Astrocyte of the cerebellum (primary cell): ENCODE measurements at regions not wholly inside any gene's neighbourhood (a gene's known extent, or its start where the extent isn't known, plus 50 kb on each side); places are given as distances from the start of the nearest gene placed in this dataset.

Source experiments
- DNase-seq: peaks from one replicate; pipeline ENCODE4 v3.0.0-alpha.2; 2011; ENCODE audit warnings: low read depth
- H3K4me3 ChIP-seq: 2 replicates; pipeline ENCODE4 v1.5.1; 2011; ENCODE audit warnings: mild to moderate bottlenecking, low read depth, low read length, moderate library complexity
- in situ Hi-C: cut with HindIII; loops from 2 replicates; pipeline ENCODE4 v1.10.0; 2017; ENCODE audit warnings: low sequenced_read_pairs
- TF ChIP-seq, protein P1 (sequence below): IDR thresholded peaks from 2 replicates; pipeline ENCODE4 v1.5.1; 2012; ENCODE audit warnings: low read length, low read depth, moderate library complexity, mild to moderate bottlenecking; ENCODE audit errors: missing control alignments

DNA sequence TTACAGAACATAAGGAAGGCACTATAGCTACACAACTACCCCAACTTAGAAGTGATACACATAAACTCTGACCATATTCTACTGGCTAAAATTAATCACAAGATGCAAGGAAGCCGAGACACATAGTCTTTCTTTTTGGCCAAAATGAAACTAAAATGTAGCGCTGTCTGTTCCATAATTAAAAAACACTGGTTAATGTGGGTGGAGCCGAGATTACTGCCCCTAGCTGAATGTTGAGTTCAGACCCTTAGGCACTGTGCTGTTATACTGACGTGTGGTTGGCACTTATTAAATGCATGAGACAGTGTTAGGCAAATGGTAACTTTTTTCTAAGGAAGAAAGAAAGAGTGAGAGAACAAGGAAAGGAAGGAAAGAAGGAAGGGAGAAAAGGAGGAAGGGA lies 254.6 kb upstream of the RND3 start:
- H3K4me3 ChIP-seq, result no peak overlapping the region
- in situ Hi-C loops, result no loop called here

DNA sequence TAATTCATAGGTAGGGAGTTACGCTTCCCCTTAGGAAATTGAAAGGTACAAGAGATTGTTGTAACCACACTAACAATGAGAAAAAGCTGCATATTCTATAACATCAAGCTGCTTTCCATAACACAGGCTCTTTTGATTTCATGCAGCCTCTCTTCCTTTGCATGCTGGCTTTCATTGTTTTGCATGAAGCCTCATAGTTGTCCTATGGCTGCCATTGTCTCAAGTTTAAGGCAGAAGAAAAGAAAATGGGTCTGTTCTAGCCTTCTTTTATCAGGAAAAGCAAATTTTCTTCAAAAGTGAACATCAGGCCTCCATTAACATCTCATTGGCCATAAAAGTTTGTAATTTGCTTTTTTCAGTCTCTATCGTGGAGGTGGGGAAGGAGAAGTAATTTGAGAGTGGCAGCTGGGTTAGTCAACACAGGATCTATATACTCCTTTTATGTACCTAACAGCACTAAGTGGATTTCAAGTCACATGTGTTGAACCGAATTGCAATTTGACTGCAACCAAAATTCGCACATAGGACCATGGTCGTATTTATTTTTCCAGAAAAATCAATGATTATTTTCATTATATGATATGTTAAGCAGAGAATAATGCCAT lies 248.5 kb upstream of the RND3 start:
- no peak overlapping the region for H3K4me3 ChIP-seq
- TF ChIP-seq, protein P1, sequence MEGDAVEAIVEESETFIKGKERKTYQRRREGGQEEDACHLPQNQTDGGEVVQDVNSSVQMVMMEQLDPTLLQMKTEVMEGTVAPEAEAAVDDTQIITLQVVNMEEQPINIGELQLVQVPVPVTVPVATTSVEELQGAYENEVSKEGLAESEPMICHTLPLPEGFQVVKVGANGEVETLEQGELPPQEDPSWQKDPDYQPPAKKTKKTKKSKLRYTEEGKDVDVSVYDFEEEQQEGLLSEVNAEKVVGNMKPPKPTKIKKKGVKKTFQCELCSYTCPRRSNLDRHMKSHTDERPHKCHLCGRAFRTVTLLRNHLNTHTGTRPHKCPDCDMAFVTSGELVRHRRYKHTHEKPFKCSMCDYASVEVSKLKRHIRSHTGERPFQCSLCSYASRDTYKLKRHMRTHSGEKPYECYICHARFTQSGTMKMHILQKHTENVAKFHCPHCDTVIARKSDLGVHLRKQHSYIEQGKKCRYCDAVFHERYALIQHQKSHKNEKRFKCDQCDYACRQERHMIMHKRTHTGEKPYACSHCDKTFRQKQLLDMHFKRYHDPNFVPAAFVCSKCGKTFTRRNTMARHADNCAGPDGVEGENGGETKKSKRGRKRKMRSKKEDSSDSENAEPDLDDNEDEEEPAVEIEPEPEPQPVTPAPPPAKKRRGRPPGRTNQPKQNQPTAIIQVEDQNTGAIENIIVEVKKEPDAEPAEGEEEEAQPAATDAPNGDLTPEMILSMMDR, result no peak
- DNase-seq, result no peak
- in situ Hi-C loops, result no loop called here

More for the DNA sequence above, 254.6 kb upstream of the RND3 start:
- DNase-seq, result no peak
- TF ChIP-seq, protein P1, result no peak

DNA sequence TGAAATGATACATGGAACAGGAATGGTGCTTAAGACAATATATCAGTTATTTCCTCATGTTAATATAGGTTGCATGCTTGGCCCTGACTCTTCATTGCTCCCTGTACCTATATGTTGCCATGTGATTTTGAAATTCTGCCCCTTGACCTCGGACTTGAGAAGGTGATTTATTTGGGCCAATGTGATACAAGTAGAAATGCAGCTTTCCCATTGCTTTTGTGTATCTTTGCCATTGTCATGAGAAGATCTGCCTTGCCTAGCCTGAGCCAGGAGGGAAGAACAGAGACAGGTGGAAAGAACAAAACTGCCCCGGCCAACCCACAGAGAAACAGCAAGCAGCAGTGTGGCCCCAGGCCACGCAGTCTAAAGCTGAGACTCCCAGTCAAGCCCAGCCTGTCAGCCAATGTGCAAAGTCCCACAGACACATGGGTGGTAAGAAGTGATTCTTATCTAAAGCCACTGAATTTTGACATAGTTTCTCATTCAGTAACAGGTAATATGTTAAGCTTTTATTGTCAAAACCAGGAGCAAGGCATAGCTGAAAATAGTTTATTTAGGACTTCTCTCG lies 245.7 kb upstream of the RND3 start:
- no peak for DNase-seq
- H3K4me3 ChIP-seq, result no peak overlapping the region
- in situ Hi-C loops, result no loop called here
- TF ChIP-seq, protein P1, result no peak

DNA sequence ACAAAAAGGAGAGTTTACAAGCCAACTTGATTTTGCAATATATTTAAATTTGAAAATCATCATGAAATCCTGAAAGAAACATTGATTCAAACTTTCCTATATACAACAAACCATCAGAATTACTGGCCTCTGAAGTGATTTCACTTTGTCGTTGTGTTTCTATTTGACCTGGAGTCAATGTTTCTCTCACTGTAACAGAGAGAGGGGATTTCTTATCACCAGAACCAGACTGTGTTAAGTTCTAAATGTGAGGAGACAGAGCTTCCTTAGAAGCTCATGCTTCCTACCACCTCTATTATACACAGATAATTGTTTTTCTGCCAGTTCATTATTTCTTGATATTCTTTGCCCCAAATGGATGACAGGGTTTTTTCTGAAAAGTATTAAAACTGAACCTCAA lies 245.0 kb upstream of the RND3 start:
- TF ChIP-seq, protein P1, result no peak
- H3K4me3 ChIP-seq, result no peak overlapping the region
- in situ Hi-C loops, result no loop called here
- DNase-seq, result no peak

DNA sequence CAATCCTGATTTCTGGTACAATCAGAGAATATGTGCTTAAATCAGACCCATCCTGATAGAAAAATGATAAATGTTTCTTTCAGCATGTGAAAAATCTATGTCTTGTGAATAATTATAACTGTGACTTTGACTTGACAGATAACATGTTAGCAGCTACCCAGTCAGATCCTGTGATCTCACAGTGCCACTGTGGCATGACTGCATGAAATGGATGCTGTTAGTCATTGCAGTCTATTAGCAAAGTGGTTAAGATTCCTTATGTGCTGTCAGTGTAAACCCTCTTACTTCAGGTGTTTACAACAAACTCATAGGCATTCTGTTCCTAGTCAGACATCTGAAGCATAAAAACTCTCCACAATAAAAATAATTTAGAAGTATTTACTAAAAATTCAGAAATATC lies 244.6 kb upstream of the RND3 start:
- H3K4me3 ChIP-seq, result no peak overlapping the region
- TF ChIP-seq, protein P1, result no peak
- DNase-seq, result no peak
- in situ Hi-C loops, result no loop called here

DNA sequence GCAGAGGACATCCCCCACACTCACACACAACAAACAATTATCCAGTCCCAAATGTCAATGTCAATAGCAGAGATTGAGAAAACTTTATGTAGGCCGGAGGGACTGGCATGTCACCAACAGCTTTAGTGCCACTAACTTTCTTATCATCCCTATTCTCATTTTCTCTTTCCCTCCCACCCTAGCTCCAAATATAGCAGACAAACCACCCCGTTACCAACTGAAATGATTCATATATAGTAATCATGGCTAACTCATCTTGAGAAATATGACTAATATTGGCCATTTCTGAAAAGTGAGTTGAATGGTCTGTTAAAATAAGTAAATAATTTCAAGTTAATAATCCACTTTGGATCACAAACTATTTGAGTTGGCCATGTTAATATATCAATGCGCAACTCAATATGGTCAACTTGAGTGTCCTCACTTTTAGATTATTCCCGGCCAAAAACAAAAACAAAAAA lies 242.1 kb upstream of the RND3 start:
- TF ChIP-seq, protein P1, result no peak
- in situ Hi-C loops, result no loop called here
- no peak overlapping the region for H3K4me3 ChIP-seq
- no peak for DNase-seq

DNA sequence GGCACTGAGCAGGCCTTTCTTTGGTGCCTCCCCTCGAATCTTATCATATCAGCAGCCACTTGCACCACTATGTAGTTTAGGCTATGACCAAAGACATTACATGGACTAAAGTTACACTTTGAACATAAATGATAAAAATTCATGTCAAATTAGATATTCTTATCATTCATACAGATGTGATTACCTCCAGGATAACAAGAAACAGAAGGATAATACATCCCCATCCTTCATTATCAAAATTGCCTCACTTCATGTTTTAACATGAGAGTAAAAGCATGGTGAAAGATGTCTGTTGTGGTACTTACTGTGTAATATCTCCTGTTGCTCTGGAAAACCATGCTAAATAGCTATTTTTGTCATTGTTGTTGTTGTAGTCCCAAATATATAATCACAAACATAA lies 230.8 kb upstream of the RND3 start:
- no peak overlapping the region for H3K4me3 ChIP-seq
- no peak for DNase-seq
- TF ChIP-seq, protein P1, result no peak
- in situ Hi-C loops, result no loop called here
